Duodenal mucosa (tissue), 2 donors: ENCODE measurements at regions not wholly inside any gene's neighbourhood (a gene's known extent, or its start where the extent isn't known, plus 50 kb on each side); places are given as distances from the start of the nearest gene placed in this dataset.

Experiments
- H3K27ac ChIP-seq: one replicate; pipeline ENCODE4 v1.7.0; 2013; ENCODE audit warnings: low read depth, low read length
- H3K27me3 ChIP-seq, 2 donors: one replicate each; pipeline ENCODE4 v1.7.0; 2013; ENCODE audit warnings: low read length in 2 of 2, control low read depth in 1 of 2; ENCODE audit not compliant: insufficient read depth in 2 of 2, control insufficient read depth in 1 of 2
- H3K36me3 ChIP-seq, 2 donors: one replicate each; pipeline ENCODE4 v1.7.0; 2013; ENCODE audit warnings: low read length in 2 of 2, control low read depth in 1 of 2; ENCODE audit not compliant: insufficient read depth in 2 of 2, control insufficient read depth in 1 of 2
- H3K4me1 ChIP-seq, 2 donors: one replicate each; pipeline ENCODE4 v1.7.0; 2013; ENCODE audit warnings: low read length in 2 of 2, control low read depth in 1 of 2; ENCODE audit not compliant: insufficient read depth in 2 of 2, control insufficient read depth in 1 of 2
- H3K4me3 ChIP-seq, 2 donors: one replicate each; pipeline ENCODE4 v1.7.0; 2013; ENCODE audit warnings: low read length in 2 of 2, low read depth in 1 of 2
- H3K9ac ChIP-seq, 2 donors: one replicate each; pipeline ENCODE4 v1.7.0; 2013; ENCODE audit warnings: low read length in 2 of 2, low read depth in 1 of 2
- H3K9me3 ChIP-seq, 2 donors: one replicate each; pipeline ENCODE4 v1.7.0; 2013; ENCODE audit warnings: low read length in 2 of 2, control low read depth in 1 of 2; ENCODE audit not compliant: control insufficient read depth in 1 of 2

- no peak overlapping the region for H3K9ac ChIP-seq
- no peaks in the 10 kb centered on the region for H3K4me1 ChIP-seq
- no peak overlapping the region for H3K27ac ChIP-seq
- no peaks in the 10 kb centered on the region for H3K27me3 ChIP-seq
- H3K4me3 ChIP-seq: no peak overlapping the region
- H3K36me3 ChIP-seq: no peaks in the 10 kb centered on the region
- H3K9me3 ChIP-seq: no peaks in the 10 kb centered on the region
Observed at GRCh38 chr1:90394247-90394646, 322.9 kb downstream of the BARHL2 start.

- Histone ChIP-seq H3K9ac (no peak overlapping the region), H3K4me1 (no peaks in the 10 kb centered on the region)
Observed at GRCh38 chr1:90393025-90393424, 324.1 kb downstream of the BARHL2 start.

GRCh38 chr1:90391126-90391525 lies 326.0 kb downstream of the BARHL2 start:
- no peak overlapping the region for H3K27ac ChIP-seq

More at GRCh38 chr1:90393025-90393424, 324.1 kb downstream of the BARHL2 start:
- Histone ChIP-seq H3K27me3 (no peaks in the 10 kb centered on the region), H3K4me3 (no peak overlapping the region), H3K27ac (no peak overlapping the region), H3K36me3 (no peaks in the 10 kb centered on the region), H3K9me3 (no peaks in the 10 kb centered on the region)

GRCh38 chr1:90387805-90388204 lies 329.3 kb downstream of the BARHL2 start:
- no peaks in the 10 kb centered on the region for H3K9me3 ChIP-seq
- H3K36me3 ChIP-seq: no peaks in the 10 kb centered on the region
- H3K9ac ChIP-seq: no peak overlapping the region
- H3K4me3 ChIP-seq: no peak overlapping the region
- H3K27ac ChIP-seq: no peak overlapping the region
- H3K4me1 ChIP-seq: no peaks in the 10 kb centered on the region
- no peaks in the 10 kb centered on the region for H3K27me3 ChIP-seq

More at GRCh38 chr1:90391126-90391525, 326.0 kb downstream of the BARHL2 start:
- H3K4me1 ChIP-seq: no peaks in the 10 kb centered on the region
- H3K36me3 ChIP-seq: no peaks in the 10 kb centered on the region
- no peak overlapping the region for H3K4me3 ChIP-seq
- H3K9me3 ChIP-seq: no peaks in the 10 kb centered on the region
- H3K9ac ChIP-seq: no peak overlapping the region
- no peaks in the 10 kb centered on the region for H3K27me3 ChIP-seq

- no peaks in the 10 kb centered on the region for H3K4me1 ChIP-seq
- no peaks in the 10 kb centered on the region for H3K27me3 ChIP-seq
- no peaks in the 10 kb centered on the region for H3K36me3 ChIP-seq
- H3K27ac ChIP-seq: no peak overlapping the region
- H3K9ac ChIP-seq: no peak overlapping the region
- no peak overlapping the region for H3K4me3 ChIP-seq
- no peaks in the 10 kb centered on the region for H3K9me3 ChIP-seq
Observed at GRCh38 chr1:90386899-90387720, 330.0 kb downstream of the BARHL2 start.

- Histone ChIP-seq H3K4me3 (no peak overlapping the region), H3K4me1 (no peaks in the 10 kb centered on the region), H3K27me3 (no peaks in the 10 kb centered on the region), H3K36me3 (no peaks in the 10 kb centered on the region), H3K9ac (no peak overlapping the region), H3K9me3 (no peaks in the 10 kb centered on the region), H3K27ac (no peak overlapping the region)
Observed at GRCh38 chr1:90384193-90384592, 332.9 kb downstream of the BARHL2 start.

GRCh38 chr1:90382161-90382560 lies 334.9 kb downstream of the BARHL2 start:
- Histone ChIP-seq H3K9ac (no peak overlapping the region), H3K27me3 (no peaks in the 10 kb centered on the region)

GRCh38 chr1:90381598-90381997 lies 335.5 kb downstream of the BARHL2 start:
- no peak overlapping the region for H3K4me3 ChIP-seq
- no peak overlapping the region for H3K27ac ChIP-seq
- H3K36me3 ChIP-seq: no peaks in the 10 kb centered on the region

More at GRCh38 chr1:90382161-90382560, 334.9 kb downstream of the BARHL2 start:
- Histone ChIP-seq H3K9me3 (no peaks in the 10 kb centered on the region), H3K4me1 (no peaks in the 10 kb centered on the region), H3K27ac (no peak overlapping the region), H3K36me3 (no peaks in the 10 kb centered on the region), H3K4me3 (no peak overlapping the region)

GRCh38 chr1:90371448-90371813 lies 345.7 kb downstream of the BARHL2 start:
- Histone ChIP-seq H3K27me3 (no peaks in the 10 kb centered on the region), H3K27ac (no peak overlapping the region), H3K4me3 (no peak overlapping the region), H3K9ac (no peak overlapping the region), H3K36me3 (no peaks in the 10 kb centered on the region), H3K9me3 (no peaks in the 10 kb centered on the region), H3K4me1 (no peaks in the 10 kb centered on the region)

More at GRCh38 chr1:90381598-90381997, 335.5 kb downstream of the BARHL2 start:
- H3K9ac ChIP-seq: no peak overlapping the region
- H3K9me3 ChIP-seq: no peaks in the 10 kb centered on the region
- no peaks in the 10 kb centered on the region for H3K4me1 ChIP-seq
- H3K27me3 ChIP-seq: no peaks in the 10 kb centered on the region

- H3K27ac ChIP-seq: no peak overlapping the region
- no peak overlapping the region for H3K9ac ChIP-seq
- H3K4me1 ChIP-seq: no peaks in the 10 kb centered on the region
- no peaks in the 10 kb centered on the region for H3K36me3 ChIP-seq
- no peaks in the 10 kb centered on the region for H3K9me3 ChIP-seq
- no peaks in the 10 kb centered on the region for H3K27me3 ChIP-seq
- H3K4me3 ChIP-seq: no peak overlapping the region
Observed at GRCh38 chr1:90370686-90371447, 346.2 kb downstream of the BARHL2 start.
